Stimulated activated CD4-positive, alpha-beta T cell treated with anti-CD3 and anti-CD28 coated beads, Interleukin-12 subunit alpha, Interleukin-12 subunit beta, amount 100 ng/mL, for 48 hours (primary cell): ENCODE measurements at regions not wholly inside any gene's neighbourhood (a gene's known extent, or its start where the extent isn't known, plus 50 kb on each side); places are given as distances from the start of the nearest gene placed in this dataset.

Experiments used
- DNase-seq, 3 donors: peaks; one replicate each; pipeline ENCODE4 v3.0.0-alpha.2; 2020; ENCODE audit warnings: low read depth in 2 of 3, low spot score in 1 of 3

GRCh38 chr22:49588739-49589138 is 238.9 kb downstream of the BRD1 start:
- DNase-seq, result no peak

GRCh38 chr22:49587987-49588386 is 239.7 kb downstream of the BRD1 start:
- DNase-seq, result no peak

- DNase-seq, result no peak
Measured at GRCh38 chr22:49587421-49587820, 240.3 kb downstream of the BRD1 start.

- DNase-seq, result no peak
Measured at GRCh38 chr22:49586873-49587272, 240.8 kb downstream of the BRD1 start.

- DNase-seq, result no peak
Measured at GRCh38 chr22:49586244-49586748, 241.4 kb downstream of the BRD1 start.

- no peak for DNase-seq
Measured at GRCh38 chr22:49585461-49586243, 242.0 kb downstream of the BRD1 start.

- no peak for DNase-seq
Measured at GRCh38 chr22:49583886-49584505, 243.7 kb downstream of the BRD1 start.

GRCh38 chr22:49583341-49583740 is 244.3 kb downstream of the BRD1 start:
- no peak for DNase-seq

GRCh38 chr22:49582678-49583077 is 245.0 kb downstream of the BRD1 start:
- DNase-seq, result no peak

GRCh38 chr22:49582181-49582580 is 245.5 kb downstream of the BRD1 start:
- DNase-seq, result no peak

- no peak for DNase-seq
Measured at GRCh38 chr22:49580024-49580423, 247.6 kb downstream of the BRD1 start.

- DNase-seq, result no peak
Measured at GRCh38 chr22:49577168-49578060, 250.3 kb downstream of the BRD1 start.

GRCh38 chr22:49576241-49577141 is 251.2 kb downstream of the BRD1 start:
- DNase-seq, result no peak

- DNase-seq, result no peak
Measured at GRCh38 chr22:49575703-49576081, 252.0 kb downstream of the BRD1 start.

- DNase-seq, result no peak
Measured at GRCh38 chr22:49574881-49575702, 252.6 kb downstream of the BRD1 start.

- no peak for DNase-seq
Measured at GRCh38 chr22:49574205-49574880, 253.3 kb downstream of the BRD1 start.

- DNase-seq, result no peak
Measured at GRCh38 chr22:49573109-49573765, 254.4 kb downstream of the BRD1 start.

GRCh38 chr22:49571326-49571725 is 256.3 kb downstream of the BRD1 start:
- no peak for DNase-seq
